Fibroblast of lung (primary cell): ENCODE measurements at regions not wholly inside any gene's neighbourhood (a gene's known extent, or its start where the extent isn't known, plus 50 kb on each side); places are given as distances from the start of the nearest gene placed in this dataset.

Source experiments
- DNase-seq, 2 donors: peaks; one replicate each; pipeline versions ENCODE4 v3.0.0 to v3.0.0-alpha.2; 2010; ENCODE audit warnings: low read depth in 2 of 2
- H2AFZ ChIP-seq: 2 replicates; pipeline ENCODE4 v1.5.1; 2012; ENCODE audit warnings: low read length, control low read depth, inconsistent platforms
- H3K27ac ChIP-seq: 2 replicates; pipeline ENCODE4 v1.5.1; 2011; ENCODE audit warnings: low read length, control low read depth; ENCODE audit not compliant: insufficient read depth
- H3K27me3 ChIP-seq: 2 replicates; pipeline ENCODE4 v1.5.1; 2011; ENCODE audit warnings: mild to moderate bottlenecking, low read length; ENCODE audit not compliant: control insufficient read depth, insufficient read depth
- H3K36me3 ChIP-seq: 2 replicates; pipeline ENCODE4 v1.5.1; 2011; ENCODE audit warnings: low read length; ENCODE audit not compliant: control insufficient read depth, insufficient read depth
- H3K4me1 ChIP-seq: 2 replicates; pipeline ENCODE4 v1.5.1; 2011; ENCODE audit warnings: low read length; ENCODE audit not compliant: control insufficient read depth, insufficient read depth; ENCODE audit errors: extremely low read depth
- H3K4me2 ChIP-seq: 2 replicates; pipeline ENCODE4 v1.5.1; 2011; ENCODE audit warnings: low read length, control low read depth; ENCODE audit not compliant: insufficient read depth; ENCODE audit errors: extremely low read depth
- H3K4me3 ChIP-seq, 4 experiments: fragments of 200-600 bp in 1 of 4; sonication (generic) in 1 of 4; replicated peaks in 1 of 4; 2 replicates each; pipeline ENCODE4 v1.5.1; 2011 to 2016; ENCODE audit warnings: low read length in 4 of 4, low read depth in 3 of 4, mild to moderate bottlenecking in 3 of 4, control low read depth in 2 of 4, inconsistent platforms in 1 of 4, mixed read lengths in 1 of 4; ENCODE audit not compliant: insufficient read depth in 1 of 4; ENCODE audit errors: control extremely low read depth in 1 of 4
- H3K79me2 ChIP-seq: 2 replicates; pipeline ENCODE4 v1.5.1; 2012; ENCODE audit warnings: mild to moderate bottlenecking, low read length, inconsistent platforms; ENCODE audit not compliant: control insufficient read depth, insufficient read depth
- H3K9ac ChIP-seq: 2 replicates; pipeline ENCODE4 v1.5.1; 2011; ENCODE audit warnings: mild to moderate bottlenecking, low read length, control low read depth; ENCODE audit not compliant: insufficient read depth
- H3K9me3 ChIP-seq: 2 replicates; pipeline ENCODE4 v1.5.1; 2012; ENCODE audit warnings: low read depth, low read length; ENCODE audit not compliant: control insufficient read depth, insufficient read depth
- H4K20me1 ChIP-seq: 2 replicates; pipeline ENCODE4 v1.5.1; 2011; ENCODE audit warnings: low read length; ENCODE audit not compliant: control insufficient read depth, insufficient read depth; ENCODE audit errors: extremely low read depth
- CTCF ChIP-seq, 2 donors: IDR thresholded peaks in 1 of 2; conservative IDR thresholded peaks in 1 of 2; 1 replicate in 1 of 2; 2 replicates in 1 of 2; pipeline ENCODE4 v1.5.1; 2011 to 2012; ENCODE audit warnings: low read length in 2 of 2, control low read depth in 1 of 2, inconsistent platforms in 1 of 2, low read depth in 1 of 2, mild to moderate bottlenecking in 1 of 2
- EZH2 ChIP-seq: IDR thresholded peaks from 2 replicates; pipeline ENCODE4 v1.5.1; 2012; ENCODE audit warnings: low read length, control low read depth, mild to moderate bottlenecking; ENCODE audit errors: missing control alignments

GRCh38 chr6:156598855-156599180 is 178.4 kb upstream of the ARID1B start:
- no peak for DNase-seq
- Histone ChIP-seq H3K27ac (no peak overlapping the region), H3K9ac (no peak overlapping the region), H3K36me3 (no peaks in the 10 kb centered on the region), H4K20me1 (no peaks in the 10 kb centered on the region), H3K4me1 (no peaks in the 10 kb centered on the region), H3K4me3 (no peak overlapping the region), H3K79me2 (no peaks in the 10 kb centered on the region), H3K27me3 (no peaks in the 10 kb centered on the region), H3K9me3 (no peaks in the 10 kb centered on the region), H3K4me2 (no peak overlapping the region), H2AFZ (no peak overlapping the region)
- TF ChIP-seq EZH2 (no peak), CTCF (conservative IDR thresholded peaks at IDR 0.05 in 1 of 2, IDR thresholded peaks at IDR 0.05 in 1 of 2; ENCODE audit: low read depth in 1 of 2, low read length in 2 of 2) (no peak)

GRCh38 chr6:156598071-156598854 is 178.9 kb upstream of the ARID1B start:
- no peak for TF ChIP-seq CTCF (conservative IDR thresholded peaks at IDR 0.05 in 1 of 2, IDR thresholded peaks at IDR 0.05 in 1 of 2; ENCODE audit: low read depth in 1 of 2, low read length in 2 of 2)
- no peak for TF ChIP-seq EZH2
- Histone ChIP-seq H3K4me3 (no peak overlapping the region), H3K4me2 (no peak overlapping the region), H3K27me3 (no peaks in the 10 kb centered on the region), H3K36me3 (no peaks in the 10 kb centered on the region), H3K4me1 (no peaks in the 10 kb centered on the region), H3K9ac (no peak overlapping the region), H2AFZ (no peak overlapping the region), H3K79me2 (no peaks in the 10 kb centered on the region), H4K20me1 (no peaks in the 10 kb centered on the region), H3K27ac (no peak overlapping the region), H3K9me3 (no peaks in the 10 kb centered on the region)
- DNase-seq = no peak

GRCh38 chr6:156597095-156597494 is 180.1 kb upstream of the ARID1B start:
- no peak for DNase-seq
- no peaks in the 10 kb centered on the region for H4K20me1 ChIP-seq
- TF ChIP-seq EZH2 = no peak
- no peak for TF ChIP-seq CTCF (conservative IDR thresholded peaks at IDR 0.05 in 1 of 2, IDR thresholded peaks at IDR 0.05 in 1 of 2; ENCODE audit: low read depth in 1 of 2, low read length in 2 of 2)
- H3K36me3 ChIP-seq = no peaks in the 10 kb centered on the region
- no peak overlapping the region for H3K27ac ChIP-seq
- no peak overlapping the region for H3K4me2 ChIP-seq
- no peak overlapping the region for H3K9ac ChIP-seq
- H3K79me2 ChIP-seq = no peaks in the 10 kb centered on the region
- no peaks in the 10 kb centered on the region for H3K27me3 ChIP-seq
- no peaks in the 10 kb centered on the region for H3K4me1 ChIP-seq
- H2AFZ ChIP-seq = no peak overlapping the region
- H3K4me3 ChIP-seq = no peak overlapping the region
- H3K9me3 ChIP-seq = no peaks in the 10 kb centered on the region
